ENCODE measurements at regions not wholly inside any gene's neighbourhood (a gene's known extent, or its start where the extent isn't known, plus 50 kb on each side); places are given as distances from the start of the nearest gene placed in this dataset.

- no peaks in the 10 kb centered on the region for H3K4me1 ChIP-seq
- H3K27ac ChIP-seq = no peak overlapping the region
- H3K4me2 ChIP-seq (ENCODE audit: low read length) = no peak overlapping the region
- TF ChIP-seq CTCF (IDR thresholded peaks at IDR 0.05) = no peak
- no peak overlapping the region for H3K4me3 ChIP-seq (ENCODE audit: low read depth, low read length)
- no peaks in the 10 kb centered on the region for H3K9me3 ChIP-seq (ENCODE audit: control insufficient read depth, low read length)
- no peak overlapping the region for H3K9ac ChIP-seq
- H3K36me3 ChIP-seq (ENCODE audit: control insufficient read depth, insufficient read depth, low read length) = no peaks in the 10 kb centered on the region
- no peaks in the 10 kb centered on the region for H3K27me3 ChIP-seq (ENCODE audit: control insufficient read depth, insufficient read depth, low read length)
- no peak overlapping the region for H2AFZ ChIP-seq
- H3K79me2 ChIP-seq = no peaks in the 10 kb centered on the region
Measured at GRCh38 chr1:147486876-147487656, 54.2 kb upstream of the BCL9 start.

- H3K79me2 ChIP-seq = no peaks in the 10 kb centered on the region
- no peaks in the 10 kb centered on the region for H3K36me3 ChIP-seq (ENCODE audit: control insufficient read depth, insufficient read depth, low read length)
- no peak overlapping the region for H3K27ac ChIP-seq
- H2AFZ ChIP-seq = no peak overlapping the region
- no peaks in the 10 kb centered on the region for H3K4me1 ChIP-seq
- H3K9me3 ChIP-seq (ENCODE audit: control insufficient read depth, low read length) = no peaks in the 10 kb centered on the region
- H3K27me3 ChIP-seq (ENCODE audit: control insufficient read depth, insufficient read depth, low read length) = no peaks in the 10 kb centered on the region
- no peak overlapping the region for H3K4me3 ChIP-seq (ENCODE audit: low read depth, low read length)
- no peak overlapping the region for H3K9ac ChIP-seq
- H3K4me2 ChIP-seq (ENCODE audit: low read length) = no peak overlapping the region
- no peak for TF ChIP-seq CTCF (IDR thresholded peaks at IDR 0.05)
Measured at GRCh38 chr1:147491098-147491497, 50.2 kb upstream of the BCL9 start.

Measured in parathyroid adenoma (tissue), 2 donors.